Hepatocyte (in vitro differentiated cells): ENCODE measurements at regions not wholly inside any gene's neighbourhood (a gene's known extent, or its start where the extent isn't known, plus 50 kb on each side); places are given as distances from the start of the nearest gene placed in this dataset.

Experiments
- EZH2 ChIP-seq: fragments of 200-600 bp; sonication (generic); IDR thresholded peaks from 2 replicates; pipeline ENCODE4 v1.6.1; 2016; ENCODE audit warnings: antibody characterized with exemption, mild to moderate bottlenecking, borderline replicate concordance
- TF ChIP-seq, protein P1 (sequence below): fragments of 200-600 bp; sonication (generic); IDR thresholded peaks from 2 replicates; pipeline ENCODE4 v1.5.1; 2016; ENCODE audit warnings: antibody characterized with exemption, mild to moderate bottlenecking; ENCODE audit not compliant: poor library complexity

DNA sequence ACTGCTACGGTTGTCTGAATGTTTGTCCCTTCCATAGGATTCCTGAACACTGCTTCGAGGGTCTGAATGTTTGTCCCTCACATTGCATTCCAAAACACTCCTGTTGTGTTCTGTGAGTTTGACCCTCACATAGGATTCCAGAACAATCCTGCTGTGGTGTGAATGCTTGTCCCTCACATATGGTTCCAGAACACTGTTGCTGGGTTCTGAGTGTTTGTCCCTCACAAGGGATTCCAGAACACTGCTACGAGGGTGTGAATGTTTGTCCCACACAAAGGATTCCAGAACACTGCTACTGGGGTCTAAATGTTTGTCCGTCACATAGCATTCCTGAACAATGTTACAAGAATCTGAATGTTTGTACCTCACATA is 201.2 kb downstream of the FOXD4L6 start:
- TF ChIP-seq, protein P1, sequence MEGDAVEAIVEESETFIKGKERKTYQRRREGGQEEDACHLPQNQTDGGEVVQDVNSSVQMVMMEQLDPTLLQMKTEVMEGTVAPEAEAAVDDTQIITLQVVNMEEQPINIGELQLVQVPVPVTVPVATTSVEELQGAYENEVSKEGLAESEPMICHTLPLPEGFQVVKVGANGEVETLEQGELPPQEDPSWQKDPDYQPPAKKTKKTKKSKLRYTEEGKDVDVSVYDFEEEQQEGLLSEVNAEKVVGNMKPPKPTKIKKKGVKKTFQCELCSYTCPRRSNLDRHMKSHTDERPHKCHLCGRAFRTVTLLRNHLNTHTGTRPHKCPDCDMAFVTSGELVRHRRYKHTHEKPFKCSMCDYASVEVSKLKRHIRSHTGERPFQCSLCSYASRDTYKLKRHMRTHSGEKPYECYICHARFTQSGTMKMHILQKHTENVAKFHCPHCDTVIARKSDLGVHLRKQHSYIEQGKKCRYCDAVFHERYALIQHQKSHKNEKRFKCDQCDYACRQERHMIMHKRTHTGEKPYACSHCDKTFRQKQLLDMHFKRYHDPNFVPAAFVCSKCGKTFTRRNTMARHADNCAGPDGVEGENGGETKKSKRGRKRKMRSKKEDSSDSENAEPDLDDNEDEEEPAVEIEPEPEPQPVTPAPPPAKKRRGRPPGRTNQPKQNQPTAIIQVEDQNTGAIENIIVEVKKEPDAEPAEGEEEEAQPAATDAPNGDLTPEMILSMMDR: no peak
- TF ChIP-seq EZH2: no peak
